Endothelial cell (in vitro differentiated cells): ENCODE measurements at regions not wholly inside any gene's neighbourhood (a gene's known extent, or its start where the extent isn't known, plus 50 kb on each side); places are given as distances from the start of the nearest gene placed in this dataset.

Experiments used
- DNase-seq: peaks from one replicate; pipeline ENCODE4 v3.0.0; 2021; ENCODE audit warnings: low spot score
- H3K27ac Mint-ChIP-seq: one replicate; pipeline ENCODE4 v1.8.0; 2021; ENCODE audit warnings: mixed read lengths, inconsistent platforms; ENCODE audit not compliant: unreplicated experiment
- H3K27me3 Mint-ChIP-seq: one replicate; pipeline ENCODE4 v1.8.0; 2021; ENCODE audit warnings: mild to moderate bottlenecking, moderate library complexity, mixed read lengths, inconsistent platforms; ENCODE audit not compliant: unreplicated experiment
- H3K36me3 Mint-ChIP-seq: one replicate; pipeline ENCODE4 v1.8.0; 2021; ENCODE audit warnings: mild to moderate bottlenecking, low read depth, mixed read lengths, inconsistent platforms; ENCODE audit not compliant: unreplicated experiment
- H3K4me1 Mint-ChIP-seq: one replicate; pipeline ENCODE4 v1.8.0; 2021; ENCODE audit warnings: mild to moderate bottlenecking, mixed read lengths, inconsistent platforms; ENCODE audit not compliant: unreplicated experiment
- H3K4me3 Mint-ChIP-seq: one replicate; pipeline ENCODE4 v1.8.0; 2021; ENCODE audit warnings: mild to moderate bottlenecking, mixed read lengths, inconsistent platforms; ENCODE audit not compliant: unreplicated experiment
- H3K9me3 Mint-ChIP-seq: one replicate; pipeline ENCODE4 v1.8.0; 2021; ENCODE audit warnings: mixed read lengths, inconsistent platforms; ENCODE audit not compliant: unreplicated experiment
- TF ChIP-seq, protein P1 (sequence below): fragments of 200-600 bp; sonication (generic); IDR thresholded peaks from one replicate; pipeline ENCODE4 v1.5.0; 2021; ENCODE audit warnings: antibody characterized with exemption; ENCODE audit not compliant: unreplicated experiment

DNA sequence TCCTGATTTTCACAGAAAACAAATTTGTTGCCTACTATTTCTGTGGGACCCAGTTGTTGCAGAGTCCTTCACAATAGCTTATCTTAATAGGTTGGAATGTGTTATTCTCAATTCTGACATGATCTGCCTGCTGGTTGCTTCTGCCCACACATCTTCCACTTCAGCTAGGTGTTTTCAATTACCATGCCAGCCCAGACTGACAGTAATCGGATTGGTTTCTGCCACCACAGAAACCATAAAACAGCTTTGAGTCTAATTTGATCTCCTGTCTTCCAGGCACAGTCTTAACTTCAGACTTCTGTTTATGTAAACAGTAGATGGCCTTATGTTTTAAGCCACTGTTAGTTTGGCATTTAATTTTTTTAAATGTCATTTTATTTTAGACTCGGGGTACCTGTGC lies 248.2 kb upstream of the RBMS1 start:
- H3K27me3 Mint-ChIP-seq, result no peaks in the 10 kb centered on the region
- no peaks in the 10 kb centered on the region for H3K36me3 Mint-ChIP-seq
- no peak for DNase-seq
- no peak overlapping the region for H3K27ac Mint-ChIP-seq
- TF ChIP-seq, protein P1, sequence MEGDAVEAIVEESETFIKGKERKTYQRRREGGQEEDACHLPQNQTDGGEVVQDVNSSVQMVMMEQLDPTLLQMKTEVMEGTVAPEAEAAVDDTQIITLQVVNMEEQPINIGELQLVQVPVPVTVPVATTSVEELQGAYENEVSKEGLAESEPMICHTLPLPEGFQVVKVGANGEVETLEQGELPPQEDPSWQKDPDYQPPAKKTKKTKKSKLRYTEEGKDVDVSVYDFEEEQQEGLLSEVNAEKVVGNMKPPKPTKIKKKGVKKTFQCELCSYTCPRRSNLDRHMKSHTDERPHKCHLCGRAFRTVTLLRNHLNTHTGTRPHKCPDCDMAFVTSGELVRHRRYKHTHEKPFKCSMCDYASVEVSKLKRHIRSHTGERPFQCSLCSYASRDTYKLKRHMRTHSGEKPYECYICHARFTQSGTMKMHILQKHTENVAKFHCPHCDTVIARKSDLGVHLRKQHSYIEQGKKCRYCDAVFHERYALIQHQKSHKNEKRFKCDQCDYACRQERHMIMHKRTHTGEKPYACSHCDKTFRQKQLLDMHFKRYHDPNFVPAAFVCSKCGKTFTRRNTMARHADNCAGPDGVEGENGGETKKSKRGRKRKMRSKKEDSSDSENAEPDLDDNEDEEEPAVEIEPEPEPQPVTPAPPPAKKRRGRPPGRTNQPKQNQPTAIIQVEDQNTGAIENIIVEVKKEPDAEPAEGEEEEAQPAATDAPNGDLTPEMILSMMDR, result no peak
- H3K9me3 Mint-ChIP-seq, result no peaks in the 10 kb centered on the region
- no peak overlapping the region for H3K4me3 Mint-ChIP-seq
- peaks cover 2% of the 10 kb centered on the region for H3K4me1 Mint-ChIP-seq

DNA sequence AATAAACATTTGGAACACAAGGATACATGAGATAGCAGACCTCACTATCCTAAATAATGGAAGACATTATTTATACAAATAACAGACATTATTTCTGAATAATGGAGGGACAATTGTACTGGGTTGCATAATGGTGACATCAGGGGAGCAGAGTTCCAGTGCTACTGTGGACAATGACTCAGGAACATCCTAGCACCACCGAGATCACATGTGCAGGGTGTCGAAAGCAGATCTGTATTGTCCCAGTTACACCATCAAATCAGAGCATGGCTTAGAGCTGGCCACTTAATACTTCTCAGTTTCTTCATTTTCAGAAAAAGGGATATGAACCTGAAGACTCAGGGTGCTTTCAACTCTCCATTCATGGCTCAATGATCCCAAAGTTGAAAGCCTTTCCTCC lies 249.1 kb upstream of the RBMS1 start:
- H3K4me1 Mint-ChIP-seq, result no peaks in the 10 kb centered on the region
- H3K4me3 Mint-ChIP-seq, result no peak overlapping the region
- no peaks in the 10 kb centered on the region for H3K27me3 Mint-ChIP-seq
- DNase-seq, result no peak
- H3K9me3 Mint-ChIP-seq, result no peaks in the 10 kb centered on the region
- H3K36me3 Mint-ChIP-seq, result no peaks in the 10 kb centered on the region
- H3K27ac Mint-ChIP-seq, result no peak overlapping the region
- TF ChIP-seq, protein P1, result no peak

DNA sequence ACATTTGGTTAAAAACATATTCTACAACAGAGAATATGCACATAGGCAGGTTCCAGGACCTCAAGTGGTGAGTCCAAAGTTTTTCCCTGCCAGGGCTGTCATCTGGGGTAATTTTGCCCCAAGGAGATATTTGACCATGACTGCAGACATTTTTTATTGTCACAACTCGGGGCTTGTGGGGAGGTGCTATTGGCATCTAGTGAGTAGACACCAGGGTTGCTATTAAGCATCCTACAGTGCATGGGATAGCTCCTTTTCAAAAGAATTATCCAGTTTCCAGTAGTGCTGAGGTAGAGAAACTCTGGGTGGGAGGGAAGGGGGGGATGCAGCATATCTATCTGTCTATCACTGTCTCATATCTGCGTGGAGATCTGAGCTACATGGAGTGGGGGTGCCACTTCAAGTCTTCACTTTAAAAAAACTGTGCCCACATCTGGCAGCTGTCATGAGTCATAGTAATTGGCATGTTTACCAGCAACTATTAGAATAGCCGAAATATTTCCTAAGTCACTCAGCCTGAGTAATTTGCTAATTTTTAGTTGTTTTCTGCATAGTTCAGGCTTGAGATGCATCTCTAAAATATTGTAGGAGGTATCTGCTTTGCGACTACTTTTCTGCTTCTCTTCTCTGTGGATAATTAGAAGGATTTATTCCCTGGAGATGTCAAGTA lies 254.0 kb upstream of the RBMS1 start:
- H3K27me3 Mint-ChIP-seq, result peaks cover 2% of the 10 kb centered on the region
- no peaks in the 10 kb centered on the region for H3K36me3 Mint-ChIP-seq
- no peaks in the 10 kb centered on the region for H3K9me3 Mint-ChIP-seq
- H3K4me3 Mint-ChIP-seq, result no peak overlapping the region
- no peak for DNase-seq
- no peaks in the 10 kb centered on the region for H3K4me1 Mint-ChIP-seq
- TF ChIP-seq, protein P1, result no peak
- H3K27ac Mint-ChIP-seq, result no peak overlapping the region

DNA sequence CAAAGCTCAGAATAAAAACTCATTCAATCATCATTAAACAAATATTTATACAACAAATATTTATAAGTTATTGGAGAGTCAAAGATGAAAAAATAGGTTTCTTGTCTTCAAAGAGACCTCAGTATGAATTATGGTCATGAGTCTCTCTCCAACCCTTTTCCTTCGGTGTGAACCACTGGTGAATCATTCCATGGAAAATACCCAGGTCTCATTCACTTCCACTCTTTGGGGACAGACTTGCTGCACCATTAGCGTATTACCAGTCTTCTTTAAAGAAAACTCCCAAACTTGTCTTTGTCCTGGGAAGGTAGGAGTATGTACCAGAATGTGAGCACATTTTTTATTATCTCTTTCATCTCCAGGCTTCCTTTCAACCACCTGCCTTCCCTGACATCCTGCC lies 257.4 kb upstream of the RBMS1 start:
- H3K4me3 Mint-ChIP-seq, result no peak overlapping the region

More for the DNA sequence above, 257.4 kb upstream of the RBMS1 start:
- no peaks in the 10 kb centered on the region for H3K4me1 Mint-ChIP-seq
- H3K27me3 Mint-ChIP-seq, result peaks cover 2% of the 10 kb centered on the region
- H3K27ac Mint-ChIP-seq, result no peak overlapping the region
- no peaks in the 10 kb centered on the region for H3K9me3 Mint-ChIP-seq
- TF ChIP-seq, protein P1, result no peak
- H3K36me3 Mint-ChIP-seq, result no peaks in the 10 kb centered on the region
- no peak for DNase-seq
